Natural killer cell (primary cell): ENCODE measurements at regions not wholly inside any gene's neighbourhood (a gene's known extent, or its start where the extent isn't known, plus 50 kb on each side); places are given as distances from the start of the nearest gene placed in this dataset.
A peak's percentile ranks its signal among the peaks of the same experiment; 100 is the strongest.

ENCODE experiments used
- ATAC-seq, 3 donors: fragments of 150-1000 bp in 2 of 3; fragments of 200-7000 bp in 1 of 3; cut with Tn5 transposase; 1 replicate in 1 of 3; 2 replicates in 2 of 3; pipeline ENCODE4 v1.10.0; 2021; ENCODE audit warnings: mild to moderate bottlenecking in 2 of 3, moderate library complexity in 2 of 3
- DNase-seq, 2 donors: peaks; one replicate each; pipeline versions ENCODE4 v3.0.0 to v3.0.0-alpha.2; 2013 to 2021; ENCODE audit warnings: mixed read lengths in 1 of 2
- H3K27ac ChIP-seq: one replicate; pipeline ENCODE4 v1.5.1; 2013; ENCODE audit warnings: mild to moderate bottlenecking, low read length
- H3K27me3 ChIP-seq: one replicate; pipeline ENCODE4 v1.6.1; 2013; ENCODE audit warnings: low read length; ENCODE audit not compliant: control insufficient read depth, insufficient read depth
- H3K36me3 ChIP-seq: one replicate; pipeline ENCODE4 v1.6.1; 2013; ENCODE audit warnings: low read length; ENCODE audit not compliant: control insufficient read depth, insufficient read depth
- H3K4me1 ChIP-seq: one replicate; pipeline ENCODE4 v1.6.1; 2013; ENCODE audit warnings: low read length; ENCODE audit not compliant: control insufficient read depth, insufficient read depth
- H3K4me3 ChIP-seq: one replicate; pipeline ENCODE4 v1.5.1; 2013; ENCODE audit warnings: low read length
- H3K9me3 ChIP-seq: one replicate; pipeline ENCODE4 v1.6.1; 2013; ENCODE audit warnings: low read length; ENCODE audit not compliant: control insufficient read depth, insufficient read depth
- H3K27ac Mint-ChIP-seq, 2 donors: one replicate each; pipeline ENCODE4 v1.8.0; 2022; ENCODE audit warnings: mild to moderate bottlenecking in 2 of 2, mixed read lengths in 2 of 2, moderate library complexity in 1 of 2
- H3K27me3 Mint-ChIP-seq, 2 donors: one replicate each; pipeline ENCODE4 v1.8.0; 2022; ENCODE audit warnings: low read depth in 2 of 2, mixed read lengths in 2 of 2
- H3K36me3 Mint-ChIP-seq: one replicate; pipeline ENCODE4 v1.8.0; 2022; ENCODE audit warnings: mixed read lengths
- H3K4me1 Mint-ChIP-seq, 2 donors: one replicate each; pipeline ENCODE4 v1.8.0; 2022; ENCODE audit warnings: mixed read lengths in 2 of 2
- H3K4me3 Mint-ChIP-seq: one replicate; pipeline ENCODE4 v1.8.0; 2022; ENCODE audit warnings: mild to moderate bottlenecking, moderate library complexity, mixed read lengths
- H3K9me3 Mint-ChIP-seq, 2 donors: one replicate each; pipeline ENCODE4 v1.8.0; 2022; ENCODE audit warnings: mixed read lengths in 2 of 2
- WGBS: methylation state at CpG from one replicate; pipeline ENCODE4 v1.1.7; 2013; ENCODE audit warnings: missing lambda C conversion rate; ENCODE audit not compliant: insufficient coverage; 5-methylcytosine and 5-hydroxymethylcytosine counted together
- intact Hi-C: fragments of 100-400 bp; cut with micrococcal nuclease; formaldehyde crosslinking; loops from one replicate; pipeline ENCODE4 v1.14.2; 2022
- TF ChIP-seq, protein P1 (sequence below): fragments of 200-600 bp; IDR thresholded peaks from one replicate; pipeline ENCODE4 v1.8.0; 2022; ENCODE audit warnings: antibody characterized with exemption

DNA sequence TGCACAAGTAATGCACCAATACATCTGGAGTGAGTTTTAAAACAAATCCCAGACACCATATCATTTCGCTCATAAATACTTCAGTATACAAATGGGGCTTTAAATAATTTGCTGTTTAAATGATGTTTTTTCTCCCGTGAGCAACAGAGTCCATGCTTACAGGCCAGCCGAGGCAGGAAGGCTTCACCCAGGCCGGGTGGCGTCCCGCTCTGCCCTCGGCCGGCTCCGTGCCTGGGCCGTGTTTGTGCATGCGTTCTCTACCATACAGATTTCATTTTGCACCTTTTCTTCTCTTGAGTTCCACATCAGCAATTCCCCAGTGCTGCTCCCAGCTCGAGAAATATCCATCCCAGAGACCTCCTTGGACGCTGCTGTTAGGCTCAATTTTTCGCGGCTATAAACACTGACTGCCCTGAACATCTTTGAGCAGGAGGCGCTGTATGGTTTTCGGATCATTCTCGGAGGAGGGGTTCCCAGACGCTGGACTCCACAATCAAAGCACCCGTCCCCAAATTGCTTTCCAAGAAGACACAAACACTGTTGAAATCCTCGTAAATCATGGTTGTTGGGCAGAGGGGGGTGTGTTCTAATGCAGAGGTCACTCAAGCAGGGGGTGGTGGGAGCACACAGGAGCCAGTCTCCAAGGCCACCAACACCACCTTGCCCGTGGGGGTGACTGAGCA, 91.6 kb downstream of the MICALL2 start:
- Mint-ChIP-seq H3K36me3 (no peaks in the 10 kb centered on the region), H3K9me3 (no peaks in the 10 kb centered on the region), H3K27me3 (peaks cover 18 to 24% of the 10 kb centered on the region in 2 donors), H3K27ac (no peak overlapping the region), H3K4me1 (peaks cover 0 to 5% of the 10 kb centered on the region in 2 donors), H3K4me3 (no peak overlapping the region)
- Histone ChIP-seq H3K36me3 (no peaks in the 10 kb centered on the region), H3K9me3 (no peaks in the 10 kb centered on the region), H3K27ac (no peak overlapping the region), H3K4me1 (no peaks in the 10 kb centered on the region), H3K27me3 (peaks cover 18% of the 10 kb centered on the region), H3K4me3 (no peak overlapping the region)
- no peak for DNase-seq
- TF ChIP-seq, protein P1, sequence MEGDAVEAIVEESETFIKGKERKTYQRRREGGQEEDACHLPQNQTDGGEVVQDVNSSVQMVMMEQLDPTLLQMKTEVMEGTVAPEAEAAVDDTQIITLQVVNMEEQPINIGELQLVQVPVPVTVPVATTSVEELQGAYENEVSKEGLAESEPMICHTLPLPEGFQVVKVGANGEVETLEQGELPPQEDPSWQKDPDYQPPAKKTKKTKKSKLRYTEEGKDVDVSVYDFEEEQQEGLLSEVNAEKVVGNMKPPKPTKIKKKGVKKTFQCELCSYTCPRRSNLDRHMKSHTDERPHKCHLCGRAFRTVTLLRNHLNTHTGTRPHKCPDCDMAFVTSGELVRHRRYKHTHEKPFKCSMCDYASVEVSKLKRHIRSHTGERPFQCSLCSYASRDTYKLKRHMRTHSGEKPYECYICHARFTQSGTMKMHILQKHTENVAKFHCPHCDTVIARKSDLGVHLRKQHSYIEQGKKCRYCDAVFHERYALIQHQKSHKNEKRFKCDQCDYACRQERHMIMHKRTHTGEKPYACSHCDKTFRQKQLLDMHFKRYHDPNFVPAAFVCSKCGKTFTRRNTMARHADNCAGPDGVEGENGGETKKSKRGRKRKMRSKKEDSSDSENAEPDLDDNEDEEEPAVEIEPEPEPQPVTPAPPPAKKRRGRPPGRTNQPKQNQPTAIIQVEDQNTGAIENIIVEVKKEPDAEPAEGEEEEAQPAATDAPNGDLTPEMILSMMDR: no peak
- ATAC-seq: no peak
- intact Hi-C loops: no loop called here
- WGBS: 62% methylated on average over 21 of the region's 22 CpGs

DNA sequence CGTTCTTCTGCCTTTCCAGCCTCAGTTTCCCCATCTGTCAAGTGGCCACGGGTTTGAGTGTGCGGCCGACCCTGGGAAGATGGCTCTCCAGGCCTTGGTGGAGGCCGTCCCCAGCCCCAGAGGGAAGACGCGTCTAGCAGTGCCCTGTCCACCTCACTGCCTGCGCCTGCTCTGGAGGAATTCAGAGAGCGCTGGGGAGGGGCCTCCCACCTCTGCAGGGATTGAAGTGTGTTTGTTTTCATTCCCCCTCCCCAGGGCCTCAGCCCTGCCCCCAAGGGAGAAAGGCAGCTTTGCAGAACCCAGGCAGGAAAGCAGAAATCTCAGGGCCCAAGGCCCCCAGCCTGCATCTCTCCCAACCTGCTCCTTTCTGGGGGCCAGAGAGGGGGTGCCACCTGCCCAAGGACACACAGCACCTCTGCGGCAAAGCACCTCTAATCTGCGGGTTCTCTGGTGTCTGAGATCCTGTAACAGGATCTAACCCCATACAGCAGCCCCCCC, 91.0 kb downstream of the MICALL2 start:
- no peak overlapping the region for H3K4me3 Mint-ChIP-seq
- no peaks in the 10 kb centered on the region for H3K9me3 ChIP-seq
- H3K4me1 ChIP-seq: no peaks in the 10 kb centered on the region
- WGBS: 44% methylated on average over 10 of the region's 11 CpGs
- H3K36me3 Mint-ChIP-seq: no peaks in the 10 kb centered on the region
- H3K36me3 ChIP-seq: no peaks in the 10 kb centered on the region
- H3K4me3 ChIP-seq: no peak overlapping the region
- peaks cover 18% of the 10 kb centered on the region for H3K27me3 ChIP-seq
- ATAC-seq (no peak), DNase-seq (no peak)
- TF ChIP-seq, protein P1: no peak
- no peak overlapping the region for H3K27ac Mint-ChIP-seq
- no peak overlapping the region for H3K27ac ChIP-seq
- no peaks in the 10 kb centered on the region for H3K9me3 Mint-ChIP-seq
- peaks cover 18 to 24% of the 10 kb centered on the region in 2 donors for H3K27me3 Mint-ChIP-seq
- peaks cover 0 to 5% of the 10 kb centered on the region in 2 donors for H3K4me1 Mint-ChIP-seq
- intact Hi-C loops: no loop called here

DNA sequence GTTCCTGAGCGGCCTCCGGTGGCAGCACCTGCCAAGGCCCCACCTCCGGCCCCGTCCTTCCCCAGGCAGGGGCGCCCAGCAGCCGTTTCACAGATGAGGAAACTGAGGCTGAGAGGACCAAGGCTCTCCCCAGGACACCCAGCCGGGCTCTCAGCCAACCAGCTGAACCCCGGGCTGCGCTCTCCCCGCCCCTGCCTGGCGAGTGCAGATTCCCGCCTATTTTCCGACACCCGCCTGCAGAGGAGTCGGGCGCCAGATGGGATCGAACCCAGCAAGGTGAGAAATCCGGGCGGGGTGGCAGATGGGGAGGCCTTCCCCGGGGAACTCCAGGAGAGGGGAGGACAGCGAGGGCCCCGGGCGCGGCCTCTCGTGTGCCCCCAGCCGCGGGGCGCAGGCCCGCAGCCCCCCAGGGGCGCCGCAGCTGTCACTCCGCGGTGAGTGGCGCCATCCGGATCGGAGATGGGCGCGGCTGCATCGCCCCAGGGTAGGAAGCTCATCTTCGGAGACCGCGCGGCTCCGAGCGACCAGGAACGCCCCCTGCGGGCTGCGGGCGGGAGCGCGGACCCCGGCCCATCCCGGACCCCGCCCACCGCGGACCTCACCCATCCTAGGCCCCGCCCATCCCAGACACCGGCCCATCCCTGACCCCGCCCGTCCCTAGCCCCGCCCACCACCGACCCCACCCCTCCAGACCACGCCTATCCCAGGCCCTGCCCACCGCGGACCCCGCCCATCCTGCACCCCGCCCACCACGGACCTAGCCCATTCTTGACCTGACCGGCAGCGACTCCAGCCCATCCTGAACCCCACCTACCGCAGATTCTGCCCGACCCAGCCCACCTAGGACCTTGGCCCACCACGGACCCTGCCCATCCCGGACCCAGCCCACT, 90.3 kb downstream of the MICALL2 start:
- Mint-ChIP-seq H3K27ac (no peak overlapping the region), H3K4me1 (peaks cover 0 to 5% of the 10 kb centered on the region in 2 donors), H3K9me3 (no peaks in the 10 kb centered on the region), H3K27me3 (peaks cover 18 to 28% of the 10 kb centered on the region in 2 donors), H3K36me3 (no peaks in the 10 kb centered on the region), H3K4me3 (no peak overlapping the region)
- intact Hi-C loops: no loop called here
- Histone ChIP-seq H3K36me3 (no peaks in the 10 kb centered on the region), H3K27ac (no peak overlapping the region), H3K4me1 (no peaks in the 10 kb centered on the region), H3K27me3 (peaks cover 18% of the 10 kb centered on the region), H3K9me3 (no peaks in the 10 kb centered on the region), H3K4me3 (no peak overlapping the region)
- DNase-seq (peak in 1 of 2 donors; percentile 41), ATAC-seq (peak in 2 of 3 donors; percentile 42 to 54)
- TF ChIP-seq, protein P1: no peak
- 2% methylated on average over 72 of the region's 74 CpGs for WGBS
